Ishikawa (cell line): ENCODE measurements at regions not wholly inside any gene's neighbourhood (a gene's known extent, or its start where the extent isn't known, plus 50 kb on each side); places are given as distances from the start of the nearest gene placed in this dataset.

Experiments
- CEBPB ChIP-seq: IDR thresholded peaks from 2 replicates; pipeline ENCODE4 v1.6.1; 2012
- EP300 ChIP-seq: IDR thresholded peaks from 2 replicates; pipeline ENCODE4 v1.6.1; 2012; ENCODE audit warnings: borderline replicate concordance
- REST ChIP-seq: IDR thresholded peaks from 2 replicates; pipeline ENCODE4 v1.6.1; 2012; ENCODE audit warnings: low read depth, mild to moderate bottlenecking
- TAF1 ChIP-seq: IDR thresholded peaks from 2 replicates; pipeline ENCODE4 v1.6.1; 2012; ENCODE audit warnings: low read depth, mild to moderate bottlenecking
- YY1 ChIP-seq: IDR thresholded peaks from 2 replicates; pipeline ENCODE4 v1.6.1; 2012; ENCODE audit warnings: low read depth

- TF ChIP-seq YY1, result no peak
- no peak for TF ChIP-seq TAF1
- TF ChIP-seq REST, result no peak
- TF ChIP-seq CEBPB, result no peak
- no peak for TF ChIP-seq EP300
Measured at GRCh38 chr7:84906889-84907288, 280.0 kb downstream of the SEMA3D start.
